Tibial artery (tissue), 4 donors: ENCODE measurements at regions not wholly inside any gene's neighbourhood (a gene's known extent, or its start where the extent isn't known, plus 50 kb on each side); places are given as distances from the start of the nearest gene placed in this dataset.
"Not testable (repeated sequence)": the region's sequence is repeated elsewhere in the genome, so short reads cannot be mapped to it uniquely, and the experiment has no call there.

Experiments used
- DNase-seq, 2 donors: peaks; one replicate each; pipeline ENCODE4 v3.0.0-alpha.2; 2019
- H3K27ac ChIP-seq, 2 donors: fragments of 200-600 bp; sonication (generic) in 1 of 2; 1 replicate in 1 of 2; 2 replicates in 1 of 2; pipeline ENCODE4 v1.5.1; 2018 to 2019; ENCODE audit warnings: mild to moderate bottlenecking in 1 of 2
- H3K27me3 ChIP-seq, 2 donors: fragments of 200-600 bp; sonication (generic) in 1 of 2; one replicate each; pipeline versions ENCODE4 v1.5.1 to v1.6.0; 2016 to 2019
- H3K36me3 ChIP-seq, 3 donors: fragments of 200-600 bp; sonication (generic) in 2 of 3; one replicate each; pipeline ENCODE4 v1.5.1; 2016 to 2019; ENCODE audit warnings: mild to moderate bottlenecking in 2 of 3
- H3K4me1 ChIP-seq, 4 donors: fragments of 200-600 bp; sonication (generic) in 2 of 4; 1 replicate in 3 of 4; 2 replicates in 1 of 4; pipeline ENCODE4 v1.5.1; 2016 to 2019
- H3K4me3 ChIP-seq, 2 donors: fragments of 200-600 bp; sonication (generic) in 1 of 2; 1 replicate in 1 of 2; 2 replicates in 1 of 2; pipeline ENCODE4 v1.5.1; 2018 to 2019; ENCODE audit warnings: mild to moderate bottlenecking in 2 of 2
- H3K9me3 ChIP-seq, 3 donors: fragments of 200-600 bp; sonication (generic) in 1 of 3; one replicate each; pipeline ENCODE4 v1.5.1; 2016 to 2019
- intact Hi-C: fragments of 100-400 bp; cut with DNase I; formaldehyde crosslinking; loops from one replicate; pipeline ENCODE4 v1.15.0; 2023; ENCODE audit warnings: low total_unique reads
- TF ChIP-seq, protein P1 (sequence below), 2 experiments: fragments of 200-600 bp in 1 of 2; fragments of 450-650 bp in 1 of 2; IDR thresholded peaks; one replicate each; pipeline ENCODE4 v1.5.1; 2017 to 2019; ENCODE audit warnings: antibody characterized with exemption in 2 of 2, mild to moderate bottlenecking in 1 of 2, moderate library complexity in 1 of 2

DNA sequence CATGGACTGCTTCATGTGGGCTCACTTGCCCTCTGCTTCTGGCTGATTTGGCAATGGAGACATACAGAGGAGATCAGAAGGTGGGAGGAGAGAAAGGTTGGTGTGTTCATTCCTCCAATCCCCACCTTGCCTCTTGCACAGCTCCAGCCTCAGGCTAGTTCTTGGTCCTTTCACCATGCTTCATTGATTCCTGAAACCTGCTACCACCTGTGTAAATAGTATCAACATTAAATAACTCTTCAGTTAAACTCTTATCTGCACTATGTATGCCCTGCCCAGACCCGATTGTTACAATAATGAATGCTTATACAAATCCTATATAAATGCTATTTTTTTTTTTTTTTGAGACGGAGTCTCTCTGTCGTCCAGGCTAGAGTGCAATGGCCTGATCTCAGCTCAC lies 174.5 kb downstream of the CD83 start:
- intact Hi-C loops = no loop called here
- Histone ChIP-seq H3K27ac (no peak overlapping the region), H3K4me1 (peaks cover 0 to 8% (median 0%) of the 10 kb centered on the region in 4 donors), H3K4me3 (no peak overlapping the region), H3K9me3 (no peaks in the 10 kb centered on the region), H3K36me3 (no peaks in the 10 kb centered on the region), H3K27me3 (no peaks in the 10 kb centered on the region)
- DNase-seq = no peak
- TF ChIP-seq, protein P1, sequence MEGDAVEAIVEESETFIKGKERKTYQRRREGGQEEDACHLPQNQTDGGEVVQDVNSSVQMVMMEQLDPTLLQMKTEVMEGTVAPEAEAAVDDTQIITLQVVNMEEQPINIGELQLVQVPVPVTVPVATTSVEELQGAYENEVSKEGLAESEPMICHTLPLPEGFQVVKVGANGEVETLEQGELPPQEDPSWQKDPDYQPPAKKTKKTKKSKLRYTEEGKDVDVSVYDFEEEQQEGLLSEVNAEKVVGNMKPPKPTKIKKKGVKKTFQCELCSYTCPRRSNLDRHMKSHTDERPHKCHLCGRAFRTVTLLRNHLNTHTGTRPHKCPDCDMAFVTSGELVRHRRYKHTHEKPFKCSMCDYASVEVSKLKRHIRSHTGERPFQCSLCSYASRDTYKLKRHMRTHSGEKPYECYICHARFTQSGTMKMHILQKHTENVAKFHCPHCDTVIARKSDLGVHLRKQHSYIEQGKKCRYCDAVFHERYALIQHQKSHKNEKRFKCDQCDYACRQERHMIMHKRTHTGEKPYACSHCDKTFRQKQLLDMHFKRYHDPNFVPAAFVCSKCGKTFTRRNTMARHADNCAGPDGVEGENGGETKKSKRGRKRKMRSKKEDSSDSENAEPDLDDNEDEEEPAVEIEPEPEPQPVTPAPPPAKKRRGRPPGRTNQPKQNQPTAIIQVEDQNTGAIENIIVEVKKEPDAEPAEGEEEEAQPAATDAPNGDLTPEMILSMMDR (IDR thresholded peaks at IDR 0.05) = no peak

- Histone ChIP-seq H3K27me3 (no peaks in the 10 kb centered on the region), H3K9me3 (no peaks in the 10 kb centered on the region), H3K27ac (no peak overlapping the region), H3K36me3 (no peaks in the 10 kb centered on the region), H3K4me1 (no peaks in the 10 kb centered on the region), H3K4me3 (no peak overlapping the region)
- no peak for DNase-seq
- intact Hi-C loops = no loop called here
- TF ChIP-seq, protein P1 (IDR thresholded peaks at IDR 0.05) = no peak
These were observed 176.8 kb downstream of the CD83 start for GRCh38 chr6:14294270-14294951.

- DNase-seq, H3K27me3 ChIP-seq, H3K4me1 ChIP-seq, H3K9me3 ChIP-seq, H3K36me3 ChIP-seq, intact Hi-C loops, H3K27ac ChIP-seq, H3K4me3 ChIP-seq: not testable (repeated sequence)
These were observed 179.1 kb downstream of the CD83 start for GRCh38 chr6:14296698-14297097.

GRCh38 chr6:14297118-14297517 lies 179.5 kb downstream of the CD83 start:
- H3K27me3 ChIP-seq, H3K4me1 ChIP-seq, H3K9me3 ChIP-seq, H3K4me3 ChIP-seq, DNase-seq, H3K27ac ChIP-seq, intact Hi-C loops, H3K36me3 ChIP-seq: not testable (repeated sequence)

DNA sequence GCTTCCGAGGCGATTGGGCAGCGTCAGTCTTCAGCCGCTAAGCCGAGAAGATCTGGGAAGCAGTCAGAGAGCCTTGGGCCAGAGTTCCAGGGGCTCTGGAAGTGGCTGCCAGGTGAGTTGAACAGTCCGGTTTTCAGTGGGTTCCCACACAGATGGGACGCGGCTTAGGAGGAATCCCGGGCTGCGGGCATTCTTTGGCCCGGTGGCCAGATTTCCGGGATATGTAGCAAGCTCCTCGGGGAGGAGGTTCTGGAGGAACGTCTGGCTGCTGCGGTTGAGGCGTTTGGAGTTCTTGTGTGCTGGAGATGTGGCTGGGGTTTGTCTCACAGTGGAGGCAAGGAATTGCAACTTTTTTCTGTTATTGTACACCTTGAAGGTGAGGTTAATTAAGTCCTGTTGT lies 182.6 kb downstream of the CD83 start:
- H3K27ac ChIP-seq, intact Hi-C loops, DNase-seq, H3K4me1 ChIP-seq, H3K4me3 ChIP-seq, H3K27me3 ChIP-seq, H3K36me3 ChIP-seq, H3K9me3 ChIP-seq: not testable (repeated sequence)

DNA sequence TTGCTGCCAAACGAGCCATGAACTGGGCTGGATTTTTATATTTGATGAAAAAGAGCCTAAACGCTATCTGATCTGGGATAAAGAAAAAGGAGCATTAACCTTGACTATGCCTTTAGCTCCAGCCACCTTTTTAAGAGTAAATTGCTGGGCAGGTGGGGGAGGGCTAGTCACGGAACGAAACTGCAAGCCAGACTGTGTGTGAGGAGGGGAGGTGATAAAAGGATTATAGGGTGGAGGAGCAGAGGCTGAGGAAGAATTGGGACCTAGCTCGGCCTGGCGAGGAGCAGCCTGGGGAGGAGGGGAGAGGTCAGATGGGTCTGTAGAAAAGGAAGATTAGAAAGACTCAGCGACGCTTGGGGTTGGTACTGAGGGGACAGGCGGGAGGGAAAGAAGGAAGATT lies 183.1 kb downstream of the CD83 start:
- H3K9me3 ChIP-seq, H3K36me3 ChIP-seq, H3K4me1 ChIP-seq, DNase-seq, H3K4me3 ChIP-seq, intact Hi-C loops, H3K27me3 ChIP-seq, H3K27ac ChIP-seq: not testable (repeated sequence)

DNA sequence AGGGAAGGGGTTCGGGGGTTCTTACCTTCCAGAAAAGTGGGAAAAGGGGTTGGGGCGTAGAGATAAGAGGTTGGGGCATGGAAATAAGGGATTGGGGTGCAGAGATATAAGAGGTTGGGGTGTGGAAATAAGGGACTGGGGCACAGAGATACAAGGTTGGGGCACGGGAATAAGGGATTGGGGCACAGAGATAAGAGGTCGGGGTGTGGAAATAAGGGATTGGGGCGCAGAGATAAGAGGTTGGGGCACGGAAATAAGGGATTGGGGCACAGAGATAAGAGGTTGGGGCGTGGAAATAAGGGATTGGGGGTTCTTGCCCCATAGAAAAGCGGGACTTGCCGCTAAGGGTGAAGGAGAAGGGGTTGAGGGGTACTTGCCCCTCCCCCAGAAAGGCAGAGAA lies 183.9 kb downstream of the CD83 start:
- H3K4me1 ChIP-seq, H3K4me3 ChIP-seq, intact Hi-C loops, DNase-seq, H3K9me3 ChIP-seq, H3K36me3 ChIP-seq, H3K27ac ChIP-seq, H3K27me3 ChIP-seq: not testable (repeated sequence)

DNA sequence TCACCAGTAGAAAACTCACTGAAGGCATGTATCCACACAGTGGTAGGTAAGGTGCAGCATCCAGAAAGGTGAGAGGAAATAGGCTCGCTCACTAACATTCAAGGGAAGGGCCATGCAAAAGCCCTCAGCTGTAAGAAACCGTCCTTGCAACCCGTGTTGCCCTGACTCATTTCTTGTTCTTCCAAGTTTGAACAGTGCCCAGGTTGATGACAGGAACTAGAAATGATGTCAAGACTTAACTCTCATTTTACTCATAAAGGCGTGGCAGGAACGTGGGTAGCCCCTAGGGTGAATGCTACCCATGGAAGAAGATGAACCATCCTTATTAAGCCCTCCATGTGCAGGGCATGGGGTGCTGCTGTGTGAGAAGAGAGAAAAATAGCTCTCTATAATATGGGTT lies 187.6 kb downstream of the CD83 start:
- no peaks in the 10 kb centered on the region for H3K9me3 ChIP-seq
- H3K4me1 ChIP-seq = no peaks in the 10 kb centered on the region
- DNase-seq = no peak
- TF ChIP-seq, protein P1 (IDR thresholded peaks at IDR 0.05) = no peak
- no peak overlapping the region for H3K27ac ChIP-seq
- no peak overlapping the region for H3K4me3 ChIP-seq
- no peaks in the 10 kb centered on the region for H3K36me3 ChIP-seq
- H3K27me3 ChIP-seq = peaks cover 0 to 9% of the 10 kb centered on the region in 2 donors
- intact Hi-C loops = no loop called here
